Stomach (tissue), 8 donors: ENCODE measurements at regions not wholly inside any gene's neighbourhood (a gene's known extent, or its start where the extent isn't known, plus 50 kb on each side); places are given as distances from the start of the nearest gene placed in this dataset.

Source experiments
- DNase-seq, 2 donors: peaks; one replicate each; pipeline versions ENCODE4 v3.0.0 to v3.0.0-alpha.2; 2013 to 2019
- H3K27ac ChIP-seq, 5 donors: fragments of 200-600 bp in 4 of 5; sonication (generic) in 4 of 5; one replicate each; pipeline ENCODE4 v1.5.1; 2013 to 2019; ENCODE audit warnings: mild to moderate bottlenecking in 1 of 5, moderate library complexity in 1 of 5
- H3K27me3 ChIP-seq, 3 donors: fragments of 200-600 bp; sonication (generic); one replicate each; pipeline ENCODE4 v1.5.1; 2017 to 2019; ENCODE audit warnings: mixed run types in 1 of 3
- H3K36me3 ChIP-seq, 4 donors: fragments of 200-600 bp; sonication (generic); 1 replicate in 3 of 4; 2 replicates in 1 of 4; pipeline ENCODE4 v1.5.1; 2016 to 2019
- H3K4me1 ChIP-seq, 4 donors: fragments of 200-600 bp; sonication (generic); one replicate each; pipeline ENCODE4 v1.5.1; 2016 to 2019
- H3K4me3 ChIP-seq, 4 donors: fragments of 200-600 bp; sonication (generic) in 3 of 4; one replicate each; pipeline ENCODE4 v1.5.1; 2016 to 2019; ENCODE audit warnings: mild to moderate bottlenecking in 1 of 4
- H3K9me3 ChIP-seq, 4 donors: fragments of 200-600 bp; sonication (generic); one replicate each; pipeline ENCODE4 v1.5.1; 2016 to 2019
- CTCF ChIP-seq, 7 experiments: fragments of 450-650 bp in 4 of 7; fragments of 200-600 bp in 3 of 7; sonication (generic) in 3 of 7; IDR thresholded peaks; one replicate each; pipeline ENCODE4 v1.5.1; 2016 to 2019; ENCODE audit warnings: antibody characterized with exemption in 7 of 7, control low read depth in 2 of 7, mild to moderate bottlenecking in 1 of 7
- EP300 ChIP-seq: sonication (generic); formaldehyde crosslinking; IDR thresholded peaks from one replicate; pipeline ENCODE4 v1.6.1; 2017; ENCODE audit warnings: antibody characterized with exemption
- POLR2A ChIP-seq, 4 donors: fragments of 450-650 bp; IDR thresholded peaks; one replicate each; pipeline ENCODE4 v1.6.1; 2016; ENCODE audit warnings: antibody characterized with exemption in 4 of 4, control low read depth in 2 of 4, mild to moderate bottlenecking in 1 of 4, moderate library complexity in 1 of 4
- POLR2AphosphoS5 ChIP-seq, 3 donors: sonication (generic); formaldehyde crosslinking; IDR thresholded peaks; one replicate each; pipeline ENCODE4 v1.6.1; 2016; ENCODE audit warnings: antibody characterized with exemption in 3 of 3
- WGBS, 5 donors: extraction: QIAGEN DNeasy Blood & Tissue Kit in 3 of 5; methylation state at CpG; one replicate each; pipeline versions ENCODE4 v1.1.5 to v1.1.7; 2013 to 2018; 5-methylcytosine and 5-hydroxymethylcytosine counted together
- intact Hi-C: fragments of 100-400 bp; cut with DNase I; formaldehyde crosslinking; loops from one replicate; pipeline ENCODE4 v1.15.1; 2023; ENCODE audit warnings: low total_unique reads
- donor health status: healthy with polysubstance abuse.
- donor health status: Bipolar disorder and iron deficiency.
- donor health status: healthy.

- WGBS, 5 donors = 59 to 75% (median 69%) methylated on average over 2 of the region's 2 CpGs
- no peaks in the 10 kb centered on the region for H3K27me3 ChIP-seq
- H3K36me3 ChIP-seq = no peaks in the 10 kb centered on the region
- peak in 1 of 2 donors; percentile 48 for DNase-seq
- intact Hi-C loops = no loop called here
- H3K9me3 ChIP-seq = no peaks in the 10 kb centered on the region
- no peaks in the 10 kb centered on the region for H3K4me1 ChIP-seq
- no peak overlapping the region for H3K4me3 ChIP-seq
- H3K27ac ChIP-seq = no peak overlapping the region
- TF ChIP-seq POLR2A (IDR thresholded peaks at IDR 0.05) (no peak), POLR2AphosphoS5 (IDR thresholded peaks at IDR 0.05) (no peak), CTCF (IDR thresholded peaks at IDR 0.05) (no peak)
Observed at GRCh38 chr18:61201511-61201910, 131.7 kb upstream of the CDH20 start.

GRCh38 chr18:61203151-61203550, 130.1 kb upstream of the CDH20 start:
- intact Hi-C loops = no loop called here
- TF ChIP-seq EP300 (no peak), CTCF (IDR thresholded peaks at IDR 0.05) (no peak), POLR2A (IDR thresholded peaks at IDR 0.05) (no peak), POLR2AphosphoS5 (IDR thresholded peaks at IDR 0.05) (no peak)
- WGBS, 5 donors = 79 to 88% (median 83%) methylated on average over 1 of the region's 1 CpG
- no peaks in the 10 kb centered on the region for H3K36me3 ChIP-seq
- no peaks in the 10 kb centered on the region for H3K9me3 ChIP-seq
- no peaks in the 10 kb centered on the region for H3K27me3 ChIP-seq
- H3K4me3 ChIP-seq = no peak overlapping the region
- H3K27ac ChIP-seq = no peak overlapping the region
- no peaks in the 10 kb centered on the region for H3K4me1 ChIP-seq
- no peak for DNase-seq

- 60 to 77% (median 71%) methylated on average over 5 of the region's 5 CpGs for WGBS, 5 donors
- intact Hi-C loops = no loop called here
- Histone ChIP-seq H3K4me1 (no peaks in the 10 kb centered on the region), H3K9me3 (no peaks in the 10 kb centered on the region), H3K27ac (no peak overlapping the region), H3K27me3 (no peaks in the 10 kb centered on the region), H3K4me3 (no peak overlapping the region), H3K36me3 (no peaks in the 10 kb centered on the region)
- TF ChIP-seq EP300 = no peak
- TF ChIP-seq POLR2AphosphoS5 (IDR thresholded peaks at IDR 0.05) = no peak
- TF ChIP-seq POLR2A (IDR thresholded peaks at IDR 0.05) = no peak
- TF ChIP-seq CTCF (IDR thresholded peaks at IDR 0.05) = no peak
- DNase-seq = peak in 1 of 2 donors; percentile 9
Observed at GRCh38 chr18:61209801-61210200, 123.4 kb upstream of the CDH20 start.

- Histone ChIP-seq H3K9me3 (no peaks in the 10 kb centered on the region), H3K4me1 (no peaks in the 10 kb centered on the region), H3K27ac (no peak overlapping the region), H3K4me3 (no peak overlapping the region), H3K36me3 (no peaks in the 10 kb centered on the region), H3K27me3 (no peaks in the 10 kb centered on the region)
- WGBS, 5 donors = 70 to 85% (median 79%) methylated on average over 6 of the region's 6 CpGs
- TF ChIP-seq POLR2AphosphoS5 (IDR thresholded peaks at IDR 0.05) (no peak), POLR2A (IDR thresholded peaks at IDR 0.05) (no peak), CTCF (IDR thresholded peaks at IDR 0.05) (no peak), EP300 (no peak)
- no peak for DNase-seq
- intact Hi-C loops = no loop called here
Observed at GRCh38 chr18:61216051-61216450, 117.2 kb upstream of the CDH20 start.

- Histone ChIP-seq H3K27me3 (no peaks in the 10 kb centered on the region), H3K27ac (no peak overlapping the region), H3K4me1 (no peaks in the 10 kb centered on the region), H3K9me3 (no peaks in the 10 kb centered on the region), H3K4me3 (no peak overlapping the region), H3K36me3 (no peaks in the 10 kb centered on the region)
- no peak for DNase-seq
- TF ChIP-seq POLR2AphosphoS5 (IDR thresholded peaks at IDR 0.05) (no peak), EP300 (no peak), CTCF (IDR thresholded peaks at IDR 0.05) (no peak), POLR2A (IDR thresholded peaks at IDR 0.05) (no peak)
- intact Hi-C loops = no loop called here
Observed at GRCh38 chr18:61222206-61222605, 111.0 kb upstream of the CDH20 start.
